T-cell (primary cell): ENCODE measurements at regions not wholly inside any gene's neighbourhood (a gene's known extent, or its start where the extent isn't known, plus 50 kb on each side); places are given as distances from the start of the nearest gene placed in this dataset.
"Not testable (repeated sequence)": the region's sequence is repeated elsewhere in the genome, so short reads cannot be mapped to it uniquely, and the experiment has no call there.

Experiments
- ATAC-seq, 4 experiments: fragments of 200-7000 bp in 3 of 4; fragments of 150-1000 bp in 1 of 4; cut with Tn5 transposase; replicated peaks in 1 of 4; 1 replicate in 3 of 4; 2 replicates in 1 of 4; pipeline ENCODE4 v1.10.0; 2021; ENCODE audit warnings: moderate library complexity in 3 of 4, mild to moderate bottlenecking in 2 of 4, moderate number of reproducible peaks in 1 of 4
- CTCF ChIA-PET, 2 donors: fragments of 300-600 bp; sonication (Branson Sonifier 250); formaldehyde crosslinking; loops; one replicate each; lab custom pipeline; 2022; ENCODE audit warnings: antibody characterized with exemption in 2 of 2; lab: Charles Lee
- POLR2A ChIA-PET, 2 donors: fragments of 300-600 bp; sonication (Branson Sonifier 250); formaldehyde crosslinking; loops; one replicate each; lab custom pipeline; 2022; ENCODE audit warnings: antibody characterized with exemption in 2 of 2; lab: Charles Lee
- DNase-seq, 35 experiments: peaks; one replicate each; pipeline versions ENCODE4 v3.0.0 to v3.0.0-alpha.2; 2013 to 2023
- H3K27ac ChIP-seq: one replicate; pipeline ENCODE4 v1.5.1; 2013; ENCODE audit warnings: low read length
- H3K27me3 ChIP-seq, 2 experiments: replicated peaks in 1 of 2; 1 replicate in 1 of 2; 2 replicates in 1 of 2; pipeline versions ENCODE4 v1.6.1 to v1.7.0; 2013; ENCODE audit warnings: low read length in 1 of 2, mixed read lengths in 1 of 2; ENCODE audit not compliant: control insufficient read depth in 2 of 2, insufficient read depth in 2 of 2; ENCODE audit errors: extremely low read depth in 1 of 2
- H3K36me3 ChIP-seq, 2 donors: 1 replicate in 1 of 2; 2 replicates in 1 of 2; pipeline versions ENCODE4 v1.6.1 to v1.7.0; 2013; ENCODE audit warnings: low read length in 1 of 2; ENCODE audit not compliant: control insufficient read depth in 2 of 2, insufficient read depth in 1 of 2; ENCODE audit errors: extremely low read depth in 1 of 2
- H3K4me1 ChIP-seq, 2 experiments: 1 replicate in 1 of 2; 2 replicates in 1 of 2; pipeline versions ENCODE4 v1.6.1 to v1.7.0; 2013; ENCODE audit warnings: low read length in 2 of 2, mixed read lengths in 1 of 2; ENCODE audit not compliant: insufficient read depth in 2 of 2, control insufficient read depth in 1 of 2; ENCODE audit errors: extremely low read depth in 1 of 2
- H3K4me3 ChIP-seq, 2 donors: 1 replicate in 1 of 2; 2 replicates in 1 of 2; pipeline versions ENCODE4 v1.5.1 to v1.7.0; 2013; ENCODE audit warnings: mild to moderate bottlenecking in 2 of 2, low read length in 1 of 2, moderate library complexity in 1 of 2; ENCODE audit not compliant: control insufficient read depth in 1 of 2; ENCODE audit errors: extremely low read depth in 1 of 2
- H3K9me3 ChIP-seq: 2 replicates; pipeline ENCODE4 v1.7.0; 2013
- H3K27ac Mint-ChIP-seq, 2 donors: one replicate each; pipeline ENCODE4 v1.8.0; 2020 to 2021; ENCODE audit warnings: mild to moderate bottlenecking in 2 of 2, mixed read lengths in 2 of 2
- H3K27me3 Mint-ChIP-seq, 2 donors: one replicate each; pipeline ENCODE4 v1.8.0; 2021 to 2022; ENCODE audit warnings: mixed read lengths in 2 of 2
- H3K36me3 Mint-ChIP-seq: one replicate; pipeline ENCODE4 v1.8.0; 2021; ENCODE audit warnings: mixed read lengths
- H3K4me1 Mint-ChIP-seq, 3 donors: one replicate each; pipeline ENCODE4 v1.8.0; 2020 to 2022; ENCODE audit warnings: mixed read lengths in 3 of 3, mild to moderate bottlenecking in 1 of 3
- H3K4me3 Mint-ChIP-seq, 3 donors: one replicate each; pipeline ENCODE4 v1.8.0; 2020 to 2022; ENCODE audit warnings: mild to moderate bottlenecking in 3 of 3, mixed read lengths in 3 of 3, moderate library complexity in 3 of 3
- H3K9me3 Mint-ChIP-seq, 3 donors: one replicate each; pipeline ENCODE4 v1.8.0; 2020 to 2022; ENCODE audit warnings: mixed read lengths in 3 of 3
- WGBS: methylation state at CpG from one replicate; pipeline ENCODE4 v1.1.5; 2013; ENCODE audit warnings: missing lambda C conversion rate; ENCODE audit not compliant: insufficient coverage; 5-methylcytosine and 5-hydroxymethylcytosine counted together

DNA sequence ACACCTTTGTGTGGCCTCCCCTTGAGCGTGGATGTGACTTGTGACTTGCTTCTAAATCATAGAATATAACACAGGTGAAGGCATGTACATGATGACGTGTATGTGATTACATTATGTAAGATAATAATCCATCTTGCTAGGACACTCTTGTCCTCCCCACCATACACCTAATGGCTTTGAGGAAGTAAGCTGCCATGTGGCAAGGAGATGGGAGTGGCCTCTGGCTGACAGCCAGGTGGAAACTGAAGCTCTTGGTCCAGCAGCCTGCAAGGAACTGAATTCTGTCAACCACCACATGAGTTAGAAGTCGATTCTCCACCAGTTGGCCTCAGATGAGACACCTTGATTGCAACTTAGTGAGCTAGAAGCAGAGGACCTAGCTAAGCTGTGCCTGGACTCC, 67.4 kb upstream of the ELN start:
- Mint-ChIP-seq H3K4me3 (no peak overlapping the region), H3K36me3 (no peaks in the 10 kb centered on the region), H3K4me1 (no peaks in the 10 kb centered on the region), H3K27ac (no peak overlapping the region), H3K9me3 (peaks cover 11 to 20% (median 13%) of the 10 kb centered on the region in 3 donors), H3K27me3 (peaks cover 0 to 14% of the 10 kb centered on the region in 2 donors)
- DNase-seq (no peak), ATAC-seq (no peak)
- H3K27ac ChIP-seq: no peak overlapping the region
- ChIA-PET CTCF (no interaction called here), POLR2A (no interaction called here)
- no peak overlapping the region for H3K4me3 ChIP-seq
- WGBS: 0% methylated on average over 1 of the region's 3 CpGs
- no peaks in the 10 kb centered on the region for H3K9me3 ChIP-seq
- no peaks in the 10 kb centered on the region for H3K4me1 ChIP-seq
- H3K36me3 ChIP-seq: no peaks in the 10 kb centered on the region
- H3K27me3 ChIP-seq: peaks cover 0 to 6% of the 10 kb centered on the region in 2 experiments

- H3K27ac ChIP-seq, H3K4me1 Mint-ChIP-seq, H3K9me3 ChIP-seq, CTCF ChIA-PET, H3K4me3 ChIP-seq, H3K4me3 Mint-ChIP-seq, H3K27me3 Mint-ChIP-seq, POLR2A ChIA-PET, H3K27ac Mint-ChIP-seq, ATAC-seq, H3K36me3 Mint-ChIP-seq, H3K36me3 ChIP-seq, DNase-seq, H3K4me1 ChIP-seq: not testable (repeated sequence)
- peaks cover 0 to 10% of the 10 kb centered on the region in 2 experiments for H3K27me3 ChIP-seq
- no CpG with 5 or more reads among the region's 9 CpGs for WGBS
- peaks cover 11 to 20% (median 13%) of the 10 kb centered on the region in 3 donors for H3K9me3 Mint-ChIP-seq
Observed at GRCh38 chr7:73961991-73962390, 66.0 kb upstream of the ELN start.

DNA sequence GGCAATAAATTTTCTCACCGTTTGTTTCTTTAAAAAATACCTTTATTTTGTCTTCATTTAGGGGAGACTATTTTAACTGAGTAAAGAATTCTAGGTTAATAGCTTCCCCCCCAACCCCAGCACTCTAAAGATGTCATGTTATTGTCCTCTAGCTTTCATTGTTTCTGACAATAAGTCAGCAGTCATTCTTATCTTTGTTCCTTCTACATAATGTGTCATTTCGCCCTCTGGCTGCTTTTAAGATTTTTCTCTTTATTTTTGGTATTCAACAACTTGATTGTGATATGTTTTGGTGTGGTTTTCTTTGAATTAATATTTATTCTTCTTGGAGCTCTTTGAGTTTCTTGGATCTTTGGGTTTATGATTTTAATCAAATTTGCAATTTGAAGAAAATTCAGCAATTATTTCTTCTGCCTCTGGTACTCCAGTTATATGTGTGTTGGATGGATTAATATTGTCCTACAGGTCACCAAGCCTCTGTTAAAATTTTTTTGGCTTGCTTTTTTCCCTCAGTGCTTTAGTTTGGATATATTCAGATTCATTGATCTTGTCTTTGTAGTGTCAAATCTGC, 64.6 kb upstream of the ELN start:
- Mint-ChIP-seq H3K4me1 (no peaks in the 10 kb centered on the region), H3K9me3 (peaks cover 11 to 20% (median 13%) of the 10 kb centered on the region in 3 donors), H3K27me3 (peaks cover 0 to 11% of the 10 kb centered on the region in 2 donors), H3K36me3 (no peaks in the 10 kb centered on the region), H3K27ac (no peak overlapping the region), H3K4me3 (no peak overlapping the region)
- Histone ChIP-seq H3K4me3 (no peak overlapping the region), H3K9me3 (no peaks in the 10 kb centered on the region), H3K27ac (no peak overlapping the region), H3K27me3 (peaks cover 0 to 14% of the 10 kb centered on the region in 2 experiments), H3K4me1 (no peaks in the 10 kb centered on the region), H3K36me3 (no peaks in the 10 kb centered on the region)
- WGBS: no CpG with 5 or more reads among the region's 2 CpGs
- DNase-seq (no peak), ATAC-seq (no peak)
- CTCF ChIA-PET: no interaction called here
- POLR2A ChIA-PET: no interaction called here

GRCh38 chr7:73964786-73965185, 63.2 kb upstream of the ELN start:
- Mint-ChIP-seq H3K4me1 (no peaks in the 10 kb centered on the region), H3K27me3 (peaks cover 0 to 11% of the 10 kb centered on the region in 2 donors), H3K9me3 (peaks cover 11 to 20% (median 13%) of the 10 kb centered on the region in 3 donors), H3K27ac (no peak overlapping the region), H3K36me3 (no peaks in the 10 kb centered on the region), H3K4me3 (no peak overlapping the region)
- ATAC-seq (no peak), DNase-seq (no peak)
- 89% methylated on average over 2 of the region's 4 CpGs for WGBS
- POLR2A ChIA-PET: no interaction called here
- CTCF ChIA-PET: interaction anchor here in 1 of 2 donors (0.6 kb wide), 1 partner anchor 54 kb away, joined by 4 read pairs; no protein-coding TSS in a partner anchor
- Histone ChIP-seq H3K27ac (no peak overlapping the region), H3K36me3 (no peaks in the 10 kb centered on the region), H3K4me3 (no peak overlapping the region), H3K4me1 (no peaks in the 10 kb centered on the region), H3K9me3 (no peaks in the 10 kb centered on the region), H3K27me3 (peaks cover 0 to 14% of the 10 kb centered on the region in 2 experiments)

DNA sequence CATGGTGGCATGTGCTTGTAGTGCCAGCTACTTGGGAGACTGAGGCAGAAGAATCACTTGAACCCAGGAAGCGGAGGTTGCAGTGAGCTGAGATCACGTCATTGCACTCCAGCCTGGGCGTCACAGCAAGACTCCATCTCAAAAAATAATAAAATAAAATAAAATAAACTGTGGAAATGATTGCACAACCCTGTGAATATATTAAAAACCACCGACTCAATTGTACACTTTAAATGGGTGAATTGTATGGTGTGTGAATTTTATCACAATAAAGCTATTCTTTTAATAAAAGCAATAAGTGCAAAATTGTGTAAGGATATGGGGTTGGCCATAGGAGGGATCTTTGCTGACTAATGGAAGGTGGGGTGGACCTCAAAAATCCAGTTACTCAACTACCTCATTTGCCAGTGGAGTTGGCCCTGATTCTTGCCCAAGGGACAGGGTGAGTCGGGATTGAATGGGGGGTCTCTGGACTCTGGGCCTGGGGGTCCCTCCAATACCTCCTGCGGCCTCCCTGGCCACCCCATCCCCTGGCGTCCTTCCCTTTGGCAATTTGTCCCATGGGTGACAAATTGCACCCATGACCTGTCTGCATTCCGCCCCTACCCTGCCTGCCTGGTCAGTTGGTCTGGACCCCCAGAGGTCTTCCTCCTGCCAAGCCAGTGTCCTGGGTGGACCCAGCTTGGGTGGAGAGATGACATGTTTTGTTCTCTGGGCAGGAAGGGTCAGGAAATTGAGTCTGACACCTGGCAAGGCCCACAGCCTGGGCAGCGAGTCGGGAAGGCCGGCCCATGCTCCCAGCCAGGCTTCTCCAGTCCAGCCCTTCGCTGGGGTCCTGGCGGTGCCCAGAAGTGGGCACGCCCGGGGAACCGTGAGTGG, 61.7 kb upstream of the ELN start:
- H3K27me3 ChIP-seq: peaks cover 0 to 12% of the 10 kb centered on the region in 2 experiments
- H3K27ac ChIP-seq: no peak overlapping the region
- Mint-ChIP-seq H3K9me3 (peaks cover 11 to 20% (median 13%) of the 10 kb centered on the region in 3 donors), H3K27ac (no peak overlapping the region), H3K4me1 (no peaks in the 10 kb centered on the region), H3K4me3 (no peak overlapping the region), H3K36me3 (no peaks in the 10 kb centered on the region), H3K27me3 (peaks cover 0 to 7% of the 10 kb centered on the region in 2 donors)
- ATAC-seq (no peak), DNase-seq (no peak)
- ChIA-PET POLR2A (no interaction called here), CTCF (no interaction called here)
- no peak overlapping the region for H3K4me3 ChIP-seq
- no peaks in the 10 kb centered on the region for H3K36me3 ChIP-seq
- no peaks in the 10 kb centered on the region for H3K9me3 ChIP-seq
- WGBS: 99% methylated on average over 10 of the region's 16 CpGs
- no peaks in the 10 kb centered on the region for H3K4me1 ChIP-seq

DNA sequence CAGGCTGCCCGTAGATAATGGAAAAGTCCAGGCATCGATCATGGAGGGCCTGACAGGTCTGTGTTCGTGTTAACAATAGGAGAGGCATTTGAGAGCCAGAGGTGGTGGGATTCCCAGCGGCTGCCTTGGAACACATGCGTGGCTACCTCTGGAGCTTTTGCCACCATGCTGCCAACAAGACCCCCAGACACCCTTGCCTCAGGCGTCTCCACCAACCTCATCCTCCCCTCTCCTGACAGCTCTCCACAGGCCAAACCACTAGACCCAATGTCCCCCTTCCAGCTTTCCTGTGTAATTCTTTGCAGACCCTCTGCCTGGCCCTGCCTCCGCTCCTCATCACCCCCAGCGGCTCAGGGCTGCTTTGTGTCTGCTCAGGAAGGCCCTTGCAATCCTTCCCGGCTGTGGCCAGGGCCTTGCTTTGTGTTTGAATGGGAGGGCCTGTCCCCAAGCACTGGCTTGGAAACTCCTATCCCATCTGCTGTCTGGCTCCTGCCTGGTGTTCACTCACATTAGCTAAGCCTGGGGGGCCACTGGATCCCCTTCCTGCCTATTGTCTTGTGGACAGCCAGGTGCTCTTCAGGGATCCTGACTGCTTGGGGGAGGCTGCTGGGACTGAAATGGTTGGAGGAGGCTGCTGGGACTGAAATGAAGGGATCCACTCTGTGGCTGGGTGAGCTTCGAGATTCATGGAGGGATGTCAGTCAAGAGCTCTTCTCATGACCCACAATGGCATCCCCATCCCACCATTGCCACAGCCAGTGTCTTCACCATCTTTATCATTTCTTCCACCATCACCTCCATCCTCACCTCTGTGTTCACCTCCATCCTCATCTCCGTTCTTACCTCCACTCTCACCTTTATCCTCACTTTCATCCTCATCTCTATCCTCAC, 60.8 kb upstream of the ELN start:
- POLR2A ChIA-PET: no interaction called here
- Mint-ChIP-seq H3K27ac (peak overlapping the region in 1 of 2 donors; percentile 59), H3K4me1 (no peaks in the 10 kb centered on the region), H3K27me3 (peaks cover 4 to 7% of the 10 kb centered on the region in 2 donors), H3K36me3 (no peaks in the 10 kb centered on the region), H3K4me3 (no peak overlapping the region), H3K9me3 (peaks cover 11 to 15% (median 13%) of the 10 kb centered on the region in 3 donors)
- H3K4me1 ChIP-seq: no peaks in the 10 kb centered on the region
- H3K36me3 ChIP-seq: no peaks in the 10 kb centered on the region
- H3K27me3 ChIP-seq: peaks cover 0 to 18% of the 10 kb centered on the region in 2 experiments
- CTCF ChIA-PET: no interaction called here
- no peaks in the 10 kb centered on the region for H3K9me3 ChIP-seq
- no peak for ATAC-seq
- DNase-seq: no peak
- no peak overlapping the region for H3K27ac ChIP-seq
- 72% methylated on average over 5 of the region's 11 CpGs for WGBS
- no peak overlapping the region for H3K4me3 ChIP-seq
